ENCODE measurements at regions not wholly inside any gene's neighbourhood (a gene's known extent, or its start where the extent isn't known, plus 50 kb on each side); places are given as distances from the start of the nearest gene placed in this dataset.

GRCh38 chr4:132266374-132266773 lies 882.7 kb upstream of the PCDH10 start:
- Histone ChIP-seq H3K36me3 (ENCODE audit: insufficient read depth, low read length) (no peaks in the 10 kb centered on the region), H3K4me3 (ENCODE audit: low read length) (no peak overlapping the region), H3K9ac (ENCODE audit: low read length) (no peak overlapping the region), H4K20me1 (ENCODE audit: insufficient read depth) (no peaks in the 10 kb centered on the region), H3K9me3 (ENCODE audit: low read length) (no peaks in the 10 kb centered on the region), H2AFZ (ENCODE audit: low read depth, low read length) (no peak overlapping the region), H3K4me2 (ENCODE audit: low read length) (no peak overlapping the region), H3K9me2 (ENCODE audit: insufficient read depth, low read length) (no peaks in the 10 kb centered on the region), H3K79me2 (replicated peaks; ENCODE audit: insufficient read depth, low read length) (no peaks in the 10 kb centered on the region), H3K27me3 (ENCODE audit: insufficient read depth, low read depth, low read length) (no peaks in the 10 kb centered on the region), H3F3A (ENCODE audit: insufficient read depth, low read length, poor library complexity, severe bottlenecking) (no peaks in the 10 kb centered on the region), H3K27ac (ENCODE audit: low read length) (no peak overlapping the region)
- TF ChIP-seq MXI1 (conservative IDR thresholded peaks at IDR 0.05; ENCODE audit: poor library complexity, severe bottlenecking): no peak
- TF ChIP-seq SMC3 (conservative IDR thresholded peaks at IDR 0.05; ENCODE audit: poor library complexity): no peak
- TF ChIP-seq EZH2 (IDR thresholded peaks at IDR 0.05; ENCODE audit: borderline replicate concordance, insufficient read depth, low read length, poor library complexity, severe bottlenecking): no peak
- no peak for TF ChIP-seq TAF1 (IDR thresholded peaks at IDR 0.05; ENCODE audit: low read depth)

DNA sequence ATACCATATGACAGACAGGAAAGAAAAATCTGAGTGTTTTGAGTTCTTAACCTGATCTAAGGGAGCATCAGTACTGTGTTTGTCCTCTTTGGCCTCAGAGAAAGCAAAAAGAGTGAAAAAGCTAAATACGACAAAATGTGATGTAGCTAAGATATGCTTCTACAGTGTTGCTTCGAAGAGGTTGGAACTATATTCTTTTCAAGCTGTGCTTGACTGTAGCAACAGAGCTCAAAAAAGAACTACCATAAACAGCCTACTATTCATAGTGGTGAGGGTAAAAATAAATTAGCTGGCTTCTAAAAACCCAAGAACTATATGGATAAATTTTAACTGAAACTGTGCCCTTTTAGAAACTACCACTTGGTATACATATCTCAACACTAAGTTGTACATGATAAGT lies 881.8 kb upstream of the PCDH10 start:
- Histone ChIP-seq H3K4me3 (ENCODE audit: low read length) (no peak overlapping the region), H2AFZ (ENCODE audit: low read depth, low read length) (no peak overlapping the region), H3K9me3 (ENCODE audit: low read length) (no peaks in the 10 kb centered on the region)

More for the DNA sequence above, 881.8 kb upstream of the PCDH10 start:
- Histone ChIP-seq H4K20me1 (ENCODE audit: insufficient read depth) (no peaks in the 10 kb centered on the region), H3K9me2 (ENCODE audit: insufficient read depth, low read length) (no peaks in the 10 kb centered on the region), H3K27me3 (ENCODE audit: insufficient read depth, low read depth, low read length) (no peaks in the 10 kb centered on the region), H3F3A (ENCODE audit: insufficient read depth, low read length, poor library complexity, severe bottlenecking) (no peaks in the 10 kb centered on the region), H3K79me2 (replicated peaks; ENCODE audit: insufficient read depth, low read length) (no peaks in the 10 kb centered on the region), H3K27ac (ENCODE audit: low read length) (no peak overlapping the region), H3K36me3 (ENCODE audit: insufficient read depth, low read length) (no peaks in the 10 kb centered on the region), H3K4me2 (ENCODE audit: low read length) (no peak overlapping the region), H3K9ac (ENCODE audit: low read length) (no peak overlapping the region)
- TF ChIP-seq REST (IDR thresholded peaks at IDR 0.05; ENCODE audit: borderline replicate concordance) (no peak), TAF1 (IDR thresholded peaks at IDR 0.05; ENCODE audit: low read depth) (no peak), EP300 (conservative IDR thresholded peaks at IDR 0.05; ENCODE audit: poor library complexity, severe bottlenecking) (no peak), SMC3 (conservative IDR thresholded peaks at IDR 0.05; ENCODE audit: poor library complexity) (no peak), MXI1 (conservative IDR thresholded peaks at IDR 0.05; ENCODE audit: poor library complexity, severe bottlenecking) (no peak), POLR2AphosphoS5 (IDR thresholded peaks at IDR 0.05) (no peak), RAD21 (conservative IDR thresholded peaks at IDR 0.05) (no peak), EZH2 (IDR thresholded peaks at IDR 0.05; ENCODE audit: borderline replicate concordance, insufficient read depth, low read length, poor library complexity, severe bottlenecking) (no peak), CTCF (IDR thresholded peaks at IDR 0.05; ENCODE audit: poor library complexity, severe bottlenecking) (no peak)
